T-cell (primary cell): ENCODE measurements at regions not wholly inside any gene's neighbourhood (a gene's known extent, or its start where the extent isn't known, plus 50 kb on each side); places are given as distances from the start of the nearest gene placed in this dataset.

ENCODE experiments used
- ATAC-seq, 4 experiments: fragments of 200-7000 bp in 3 of 4; fragments of 150-1000 bp in 1 of 4; cut with Tn5 transposase; replicated peaks in 1 of 4; 1 replicate in 3 of 4; 2 replicates in 1 of 4; pipeline ENCODE4 v1.10.0; 2021; ENCODE audit warnings: moderate library complexity in 3 of 4, mild to moderate bottlenecking in 2 of 4, moderate number of reproducible peaks in 1 of 4
- CTCF ChIA-PET, 2 donors: fragments of 300-600 bp; sonication (Branson Sonifier 250); formaldehyde crosslinking; loops; one replicate each; lab custom pipeline; 2022; ENCODE audit warnings: antibody characterized with exemption in 2 of 2; lab: Charles Lee
- POLR2A ChIA-PET, 2 donors: fragments of 300-600 bp; sonication (Branson Sonifier 250); formaldehyde crosslinking; loops; one replicate each; lab custom pipeline; 2022; ENCODE audit warnings: antibody characterized with exemption in 2 of 2; lab: Charles Lee
- DNase-seq, 35 experiments: peaks; one replicate each; pipeline versions ENCODE4 v3.0.0 to v3.0.0-alpha.2; 2013 to 2023
- H3K27ac ChIP-seq: one replicate; pipeline ENCODE4 v1.5.1; 2013; ENCODE audit warnings: low read length
- H3K27me3 ChIP-seq, 2 experiments: replicated peaks in 1 of 2; 1 replicate in 1 of 2; 2 replicates in 1 of 2; pipeline versions ENCODE4 v1.6.1 to v1.7.0; 2013; ENCODE audit warnings: low read length in 1 of 2, mixed read lengths in 1 of 2; ENCODE audit not compliant: control insufficient read depth in 2 of 2, insufficient read depth in 2 of 2; ENCODE audit errors: extremely low read depth in 1 of 2
- H3K36me3 ChIP-seq, 2 donors: 1 replicate in 1 of 2; 2 replicates in 1 of 2; pipeline versions ENCODE4 v1.6.1 to v1.7.0; 2013; ENCODE audit warnings: low read length in 1 of 2; ENCODE audit not compliant: control insufficient read depth in 2 of 2, insufficient read depth in 1 of 2; ENCODE audit errors: extremely low read depth in 1 of 2
- H3K4me1 ChIP-seq, 2 experiments: 1 replicate in 1 of 2; 2 replicates in 1 of 2; pipeline versions ENCODE4 v1.6.1 to v1.7.0; 2013; ENCODE audit warnings: low read length in 2 of 2, mixed read lengths in 1 of 2; ENCODE audit not compliant: insufficient read depth in 2 of 2, control insufficient read depth in 1 of 2; ENCODE audit errors: extremely low read depth in 1 of 2
- H3K4me3 ChIP-seq, 2 donors: 1 replicate in 1 of 2; 2 replicates in 1 of 2; pipeline versions ENCODE4 v1.5.1 to v1.7.0; 2013; ENCODE audit warnings: mild to moderate bottlenecking in 2 of 2, low read length in 1 of 2, moderate library complexity in 1 of 2; ENCODE audit not compliant: control insufficient read depth in 1 of 2; ENCODE audit errors: extremely low read depth in 1 of 2
- H3K9me3 ChIP-seq: 2 replicates; pipeline ENCODE4 v1.7.0; 2013
- H3K27ac Mint-ChIP-seq, 2 donors: one replicate each; pipeline ENCODE4 v1.8.0; 2020 to 2021; ENCODE audit warnings: mild to moderate bottlenecking in 2 of 2, mixed read lengths in 2 of 2
- H3K27me3 Mint-ChIP-seq, 2 donors: one replicate each; pipeline ENCODE4 v1.8.0; 2021 to 2022; ENCODE audit warnings: mixed read lengths in 2 of 2
- H3K36me3 Mint-ChIP-seq: one replicate; pipeline ENCODE4 v1.8.0; 2021; ENCODE audit warnings: mixed read lengths
- H3K4me1 Mint-ChIP-seq, 3 donors: one replicate each; pipeline ENCODE4 v1.8.0; 2020 to 2022; ENCODE audit warnings: mixed read lengths in 3 of 3, mild to moderate bottlenecking in 1 of 3
- H3K4me3 Mint-ChIP-seq, 3 donors: one replicate each; pipeline ENCODE4 v1.8.0; 2020 to 2022; ENCODE audit warnings: mild to moderate bottlenecking in 3 of 3, mixed read lengths in 3 of 3, moderate library complexity in 3 of 3
- H3K9me3 Mint-ChIP-seq, 3 donors: one replicate each; pipeline ENCODE4 v1.8.0; 2020 to 2022; ENCODE audit warnings: mixed read lengths in 3 of 3
- WGBS: methylation state at CpG from one replicate; pipeline ENCODE4 v1.1.5; 2013; ENCODE audit warnings: missing lambda C conversion rate; ENCODE audit not compliant: insufficient coverage; 5-methylcytosine and 5-hydroxymethylcytosine counted together

GRCh38 chr11:123366924-123367323, 63.1 kb upstream of the GRAMD1B start:
- DNase-seq (no peak), ATAC-seq (no peak)
- ChIA-PET POLR2A (interaction anchor here in 1 of 2 donors (0.6 kb wide), 1 partner anchor 26 kb away, joined by 4 read pairs; no protein-coding TSS in a partner anchor), CTCF (interaction anchor here in 1 of 2 donors (0.7 kb wide), 1 partner anchor 275 kb away, joined by 3 read pairs; no protein-coding TSS in a partner anchor)
- Mint-ChIP-seq H3K27me3 (peaks cover 10 to 13% of the 10 kb centered on the region in 2 donors), H3K27ac (no peak overlapping the region), H3K4me1 (peaks cover 10 to 14% (median 13%) of the 10 kb centered on the region in 3 donors), H3K9me3 (no peaks in the 10 kb centered on the region), H3K4me3 (no peak overlapping the region), H3K36me3 (no peaks in the 10 kb centered on the region)
- Histone ChIP-seq H3K27me3 (peaks cover 0 to 7% of the 10 kb centered on the region in 2 experiments), H3K27ac (no peak overlapping the region), H3K36me3 (no peaks in the 10 kb centered on the region), H3K4me3 (no peak overlapping the region), H3K4me1 (peaks cover 0 to 2% of the 10 kb centered on the region in 2 experiments), H3K9me3 (no peaks in the 10 kb centered on the region)
- 100% methylated on average over 1 of the region's 6 CpGs for WGBS

- no peak for ATAC-seq
- Histone ChIP-seq H3K27ac (no peak overlapping the region), H3K27me3 (peaks cover 0 to 7% of the 10 kb centered on the region in 2 experiments), H3K4me1 (peaks cover 0 to 2% of the 10 kb centered on the region in 2 experiments), H3K4me3 (no peak overlapping the region), H3K36me3 (no peaks in the 10 kb centered on the region), H3K9me3 (no peaks in the 10 kb centered on the region)
- POLR2A ChIA-PET: no interaction called here
- Mint-ChIP-seq H3K4me1 (peaks cover 12 to 14% (median 13%) of the 10 kb centered on the region in 3 donors), H3K27ac (no peak overlapping the region), H3K27me3 (peaks cover 15 to 18% of the 10 kb centered on the region in 2 donors), H3K36me3 (no peaks in the 10 kb centered on the region), H3K4me3 (no peak overlapping the region), H3K9me3 (no peaks in the 10 kb centered on the region)
- CTCF ChIA-PET: no interaction called here
- WGBS: 60% methylated on average over 1 of the region's 2 CpGs
- no peak for DNase-seq
Measured at GRCh38 chr11:123365955-123366354, 64.1 kb upstream of the GRAMD1B start.

GRCh38 chr11:123364080-123364479, 66.0 kb upstream of the GRAMD1B start:
- Histone ChIP-seq H3K36me3 (no peaks in the 10 kb centered on the region), H3K27ac (no peak overlapping the region), H3K27me3 (peaks cover 0 to 10% of the 10 kb centered on the region in 2 experiments), H3K9me3 (no peaks in the 10 kb centered on the region), H3K4me3 (no peak overlapping the region), H3K4me1 (peaks cover 0 to 3% of the 10 kb centered on the region in 2 experiments)
- H3K9me3 Mint-ChIP-seq: no peaks in the 10 kb centered on the region
- H3K36me3 Mint-ChIP-seq: no peaks in the 10 kb centered on the region
- H3K27ac Mint-ChIP-seq: no peak overlapping the region
- no peak for DNase-seq
- POLR2A ChIA-PET: no interaction called here
- WGBS: 82% methylated on average over 6 of the region's 9 CpGs
- CTCF ChIA-PET: no interaction called here
- H3K27me3 Mint-ChIP-seq: peaks cover 25 to 26% of the 10 kb centered on the region in 2 donors
- H3K4me1 Mint-ChIP-seq: peaks cover 13 to 15% (median 14%) of the 10 kb centered on the region in 3 donors
- no peak overlapping the region for H3K4me3 Mint-ChIP-seq
- ATAC-seq: no peak

GRCh38 chr11:123363556-123363955, 66.5 kb upstream of the GRAMD1B start:
- Histone ChIP-seq H3K36me3 (no peaks in the 10 kb centered on the region), H3K27ac (no peak overlapping the region), H3K4me1 (peaks cover 0 to 8% of the 10 kb centered on the region in 2 experiments), H3K4me3 (no peak overlapping the region), H3K27me3 (peaks cover 0 to 12% of the 10 kb centered on the region in 2 experiments), H3K9me3 (no peaks in the 10 kb centered on the region)
- ChIA-PET POLR2A (no interaction called here), CTCF (no interaction called here)
- ATAC-seq (no peak), DNase-seq (no peak)
- H3K4me1 Mint-ChIP-seq: peaks cover 13 to 17% (median 15%) of the 10 kb centered on the region in 3 donors
- H3K27ac Mint-ChIP-seq: no peak overlapping the region
- WGBS: no CpG with 5 or more reads among the region's 4 CpGs
- H3K27me3 Mint-ChIP-seq: peaks cover 28 to 30% of the 10 kb centered on the region in 2 donors
- no peaks in the 10 kb centered on the region for H3K36me3 Mint-ChIP-seq
- H3K4me3 Mint-ChIP-seq: no peak overlapping the region
- H3K9me3 Mint-ChIP-seq: no peaks in the 10 kb centered on the region

- ATAC-seq: no peak
- Histone ChIP-seq H3K9me3 (no peaks in the 10 kb centered on the region), H3K4me3 (no peak overlapping the region), H3K4me1 (peaks cover 0 to 12% of the 10 kb centered on the region in 2 experiments), H3K36me3 (no peaks in the 10 kb centered on the region), H3K27me3 (peaks cover 0 to 14% of the 10 kb centered on the region in 2 experiments), H3K27ac (no peak overlapping the region)
- ChIA-PET POLR2A (no interaction called here), CTCF (interaction anchor here (0.6 to 0.9 kb wide), 4 partner anchors 21 to 319 kb away, joined by 3 read pairs; no protein-coding TSS in a partner anchor)
- WGBS: 32% methylated on average over 3 of the region's 9 CpGs
- Mint-ChIP-seq H3K4me3 (peak overlapping the region in 1 of 3 donors; percentile 7), H3K4me1 (peaks cover 16 to 19% (median 18%) of the 10 kb centered on the region in 3 donors), H3K9me3 (no peaks in the 10 kb centered on the region), H3K27ac (peak overlapping the region in 1 of 2 donors; percentile 11), H3K36me3 (no peaks in the 10 kb centered on the region), H3K27me3 (peaks cover 32 to 33% of the 10 kb centered on the region in 2 donors)
- DNase-seq: no peak
Measured at GRCh38 chr11:123362941-123363340, 67.1 kb upstream of the GRAMD1B start.

GRCh38 chr11:123362186-123362585, 67.9 kb upstream of the GRAMD1B start:
- Histone ChIP-seq H3K4me1 (peaks cover 0 to 19% of the 10 kb centered on the region in 2 experiments), H3K27ac (no peak overlapping the region), H3K9me3 (no peaks in the 10 kb centered on the region), H3K27me3 (peaks cover 0 to 17% of the 10 kb centered on the region in 2 experiments), H3K4me3 (no peak overlapping the region), H3K36me3 (no peaks in the 10 kb centered on the region)
- DNase-seq (no peak), ATAC-seq (no peak)
- POLR2A ChIA-PET: interaction anchor here in 1 of 2 donors (0.6 kb wide), 1 partner anchor 618 kb away, joined by 3 read pairs; no protein-coding TSS in a partner anchor
- peaks cover 30 to 34% of the 10 kb centered on the region in 2 donors for H3K27me3 Mint-ChIP-seq
- H3K4me3 Mint-ChIP-seq: no peak overlapping the region
- no peaks in the 10 kb centered on the region for H3K9me3 Mint-ChIP-seq
- H3K36me3 Mint-ChIP-seq: no peaks in the 10 kb centered on the region
- H3K4me1 Mint-ChIP-seq: peaks cover 22 to 25% (median 24%) of the 10 kb centered on the region in 3 donors
- CTCF ChIA-PET: interaction anchor here (0.6 to 0.9 kb wide), 4 partner anchors 21 to 319 kb away, joined by 3 read pairs; no protein-coding TSS in a partner anchor
- no peak overlapping the region for H3K27ac Mint-ChIP-seq
